CD4-positive, alpha-beta T cell treated with Interleukin-1 beta for 1 hour (primary cell): ENCODE measurements at regions not wholly inside any gene's neighbourhood (a gene's known extent, or its start where the extent isn't known, plus 50 kb on each side); places are given as distances from the start of the nearest gene placed in this dataset.
"Not testable (repeated sequence)": the region's sequence is repeated elsewhere in the genome, so short reads cannot be mapped to it uniquely, and the experiment has no call there.

Experiments
- DNase-seq, 2 donors: peaks; one replicate each; pipeline ENCODE4 v3.0.0-alpha.2; 2020 to 2022

GRCh38 chr15:31179693-31180092 lies 78.2 kb upstream of the TRPM1 start:
- DNase-seq: no peak

DNA sequence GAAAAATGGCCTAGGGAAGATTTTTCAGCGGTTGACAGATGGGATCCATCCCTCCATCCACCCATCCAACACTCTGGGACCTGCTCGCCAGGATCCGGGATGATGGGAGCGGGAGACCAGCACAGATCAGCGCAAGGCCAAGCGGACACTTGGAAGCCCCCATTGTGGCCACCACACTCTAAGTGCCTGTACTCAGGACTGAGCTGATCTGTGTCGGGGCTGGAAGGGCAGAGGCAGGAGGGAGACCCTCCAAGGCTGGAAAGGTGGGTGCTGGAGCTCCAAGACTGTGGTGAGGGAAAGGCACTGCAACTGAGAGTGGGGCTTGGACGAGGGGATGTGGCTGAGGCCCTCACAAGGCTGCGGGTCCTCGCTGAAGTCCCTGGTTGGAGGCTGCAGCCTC lies 91.8 kb upstream of the TRPM1 start:
- no peak for DNase-seq

DNA sequence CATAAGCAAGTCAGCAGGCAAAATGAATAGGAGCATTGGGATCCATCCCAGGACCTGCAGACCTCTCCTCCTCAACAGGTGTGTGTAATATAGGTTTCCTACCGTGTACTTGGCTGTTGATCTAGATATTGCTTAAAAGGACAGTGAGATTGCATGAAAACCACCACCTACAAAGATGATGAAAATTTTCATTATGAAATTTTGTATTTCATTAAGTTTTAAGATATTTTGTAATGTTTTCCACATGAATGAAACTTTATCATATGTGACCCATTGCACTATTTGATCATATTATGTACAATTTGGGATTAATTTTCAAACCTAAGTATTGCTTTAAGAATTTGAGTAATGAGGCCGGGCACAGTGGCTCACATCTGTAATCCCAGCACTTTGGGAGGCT lies 94.3 kb upstream of the TRPM1 start:
- DNase-seq: no peak

DNA sequence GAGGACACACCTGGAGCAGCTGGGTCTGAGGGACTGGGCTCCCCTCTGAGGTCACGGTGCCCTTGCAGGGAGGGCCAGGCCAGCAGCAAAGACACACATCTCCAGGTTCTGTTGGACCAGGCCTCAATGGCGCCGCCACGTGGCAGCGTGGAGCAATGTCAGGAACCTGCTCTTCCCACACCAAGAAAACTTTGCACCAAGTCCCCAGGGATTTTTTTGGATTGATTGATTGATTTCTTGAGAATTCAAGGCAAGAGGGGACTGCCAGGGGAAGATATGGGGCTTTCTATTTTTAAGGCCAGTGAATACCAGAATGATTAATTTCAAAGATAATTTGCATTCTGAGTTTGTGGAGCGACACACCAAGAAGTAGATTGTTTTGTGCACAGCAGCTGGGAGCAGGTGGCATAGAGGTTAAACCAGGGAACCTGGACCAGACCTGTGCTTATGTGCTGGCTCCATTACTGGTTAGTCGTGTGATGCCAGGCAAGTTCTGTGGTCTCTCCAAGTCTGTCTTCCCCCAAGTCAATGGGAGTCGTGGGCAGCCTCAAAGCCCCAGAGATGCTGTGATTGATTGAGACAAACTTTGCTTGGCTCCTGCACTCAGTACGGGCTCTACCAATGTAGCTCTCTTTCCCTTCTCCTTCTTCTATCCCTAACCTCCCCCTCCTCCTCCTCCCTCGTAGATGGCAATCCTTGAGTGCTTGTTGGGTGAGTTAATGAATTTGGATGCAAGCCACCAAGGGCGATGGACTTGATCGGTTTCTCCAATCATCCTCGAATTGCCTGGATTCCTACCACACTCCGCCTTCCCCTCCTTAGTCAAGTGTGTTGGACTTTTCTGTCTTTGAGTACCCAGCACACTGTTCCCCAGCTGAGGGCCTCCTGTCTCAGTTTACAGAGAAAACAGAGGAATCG lies 96.2 kb upstream of the TRPM1 start:
- DNase-seq: peak; percentile 50 to 56

DNA sequence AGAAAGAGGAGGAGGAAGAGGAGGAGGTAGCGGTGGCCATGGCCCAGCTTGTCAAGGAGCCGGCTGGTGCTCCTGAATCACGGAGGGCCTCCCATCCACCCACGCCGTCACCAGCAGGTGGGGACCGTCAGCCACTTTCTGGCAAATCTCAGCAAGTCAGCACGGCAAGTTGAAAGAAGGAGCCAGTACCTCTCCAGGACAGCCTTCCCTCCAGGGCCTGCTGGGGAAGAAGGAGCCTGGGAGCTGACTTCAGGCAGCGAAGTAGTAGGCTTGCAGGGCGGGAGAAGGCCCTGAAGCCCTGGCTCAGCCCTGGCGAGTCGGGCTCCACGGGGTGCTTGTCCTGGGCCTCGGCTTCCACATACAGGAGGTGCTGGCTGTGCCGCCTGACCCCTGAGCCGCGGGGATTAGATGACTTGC lies 99.2 kb upstream of the TRPM1 start:
- peak; percentile 76 to 77 for DNase-seq

GRCh38 chr15:31202953-31203352 lies 101.4 kb upstream of the TRPM1 start:
- no peak for DNase-seq

- DNase-seq: no peak
Measured at GRCh38 chr15:31203999-31204398, 102.5 kb upstream of the TRPM1 start.

DNA sequence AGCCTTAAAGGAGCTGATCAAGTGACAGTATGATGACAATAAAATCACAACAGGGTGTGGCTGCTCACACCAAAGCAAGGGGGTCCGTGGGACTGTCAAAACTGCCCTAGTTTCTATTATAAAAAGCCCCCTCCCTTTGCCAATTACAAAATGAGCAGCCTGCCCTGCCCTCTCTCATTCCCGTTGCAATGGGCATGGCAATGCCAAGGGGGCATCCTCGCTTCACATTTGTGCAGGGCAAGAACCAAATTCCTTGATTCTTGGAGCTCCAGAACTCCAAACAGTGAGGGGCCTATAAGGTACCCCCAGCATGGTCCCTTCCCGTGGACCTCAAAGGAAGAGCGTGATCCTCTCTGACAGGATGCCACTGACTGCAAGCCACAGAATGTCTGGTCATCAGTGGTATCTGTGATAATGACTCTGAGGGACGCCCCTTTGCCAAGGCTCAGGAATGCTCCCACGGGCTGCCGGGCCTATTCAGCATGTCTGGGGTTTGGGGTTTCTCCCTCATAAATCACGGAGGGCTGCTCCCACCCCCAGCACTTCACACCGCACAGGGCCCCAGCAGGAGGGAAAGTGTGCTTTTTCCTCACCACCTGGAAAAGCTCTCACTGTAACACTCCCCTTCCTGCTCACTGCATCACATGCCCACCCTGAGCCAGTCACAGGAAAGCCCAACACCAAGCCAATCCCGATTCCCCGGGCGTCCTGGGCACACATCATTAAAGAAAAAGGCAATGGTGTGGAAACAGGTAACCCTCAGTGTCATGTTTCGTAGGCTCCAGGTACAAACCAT lies 105.1 kb upstream of the TRPM1 start:
- DNase-seq: no peak

DNA sequence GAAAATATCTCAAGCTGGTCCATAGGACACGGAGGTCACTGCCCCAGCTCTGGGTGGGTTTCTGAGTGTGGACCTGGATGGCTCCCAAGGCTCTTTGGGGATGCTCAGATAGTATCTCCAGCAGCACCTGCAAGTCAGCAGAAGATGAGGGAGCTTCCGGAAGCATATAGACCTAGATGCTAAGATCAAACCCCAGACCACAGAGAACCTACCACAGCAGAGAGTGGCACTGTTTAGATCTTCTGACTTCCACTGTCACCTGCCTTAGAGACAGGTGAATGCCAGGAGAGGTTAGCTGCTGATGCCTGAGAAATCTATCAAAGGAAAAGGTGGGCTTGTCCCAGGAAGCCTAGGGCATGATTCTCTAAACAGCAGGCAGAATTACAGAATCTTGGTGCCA lies 105.7 kb upstream of the TRPM1 start:
- peak in 1 of 2 donors; percentile 48 for DNase-seq

- not testable (repeated sequence) for DNase-seq
Measured at GRCh38 chr15:31207861-31208260, 106.3 kb upstream of the TRPM1 start.

GRCh38 chr15:31208817-31209216 lies 107.3 kb upstream of the TRPM1 start:
- no peak for DNase-seq

DNA sequence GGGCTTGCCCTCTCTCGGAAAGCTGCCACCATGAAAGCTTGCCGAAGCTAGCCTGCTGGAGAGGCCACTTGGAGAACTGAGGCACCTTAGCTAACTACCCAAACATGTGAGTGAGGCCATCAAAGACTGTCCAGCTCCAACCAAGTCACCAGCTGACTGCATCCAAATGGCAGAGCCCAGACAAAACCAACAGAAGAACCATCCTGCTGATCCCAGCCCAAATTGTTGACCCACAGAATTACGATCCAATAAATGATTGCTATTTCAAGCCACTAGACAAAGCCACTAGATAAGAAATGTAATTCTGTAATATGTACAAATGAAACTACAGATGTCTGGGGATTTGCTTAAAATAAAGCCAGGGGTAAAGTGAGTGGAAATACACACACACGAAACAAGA lies 109.8 kb upstream of the TRPM1 start:
- no peak for DNase-seq

DNA sequence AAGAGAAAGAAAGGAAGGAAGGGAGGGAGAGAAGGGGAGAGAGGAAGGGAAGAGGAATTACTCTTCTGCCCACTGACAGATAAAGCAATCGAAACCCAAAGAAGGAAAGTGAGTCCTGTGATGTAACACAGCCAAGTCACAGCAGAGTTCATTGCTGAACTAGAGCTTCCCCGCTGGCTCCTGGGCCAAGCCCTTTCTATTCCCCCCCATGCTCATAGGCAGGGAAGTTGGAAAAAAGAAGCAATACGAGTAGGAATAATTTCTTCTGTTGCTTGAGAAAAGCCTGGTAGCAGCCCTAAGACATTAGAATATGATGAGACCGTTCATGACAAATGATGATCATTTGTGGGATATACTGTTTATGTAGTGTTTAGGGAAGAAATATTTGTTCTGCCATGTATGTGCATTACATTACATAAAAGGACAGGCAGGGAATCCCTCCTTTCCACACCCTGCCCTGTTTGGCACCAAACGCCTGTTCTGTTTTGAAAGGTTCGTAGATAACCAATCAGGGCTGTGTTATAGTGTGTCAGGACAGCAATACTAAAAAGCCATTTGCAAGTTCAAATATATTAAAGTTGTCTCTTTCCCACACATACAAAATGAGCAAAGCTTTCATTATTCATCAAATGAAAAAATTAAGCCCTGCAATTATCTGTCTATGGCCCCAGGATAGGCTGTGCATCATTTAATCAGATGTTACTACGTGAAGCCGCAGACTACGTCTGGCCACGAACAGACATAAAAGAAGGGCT lies 111.0 kb upstream of the TRPM1 start:
- DNase-seq: no peak

GRCh38 chr15:31214158-31214863 lies 112.3 kb upstream of the KLF13 start:
- no peak for DNase-seq

- no peak for DNase-seq
Measured at GRCh38 chr15:31214864-31215489, 111.7 kb upstream of the KLF13 start.

GRCh38 chr15:31215490-31216214 lies 111.0 kb upstream of the KLF13 start:
- DNase-seq: peak; percentile 79 to 83

- peak; percentile 68 to 79 for DNase-seq
Measured at GRCh38 chr15:31216215-31216911, 110.3 kb upstream of the KLF13 start.

DNA sequence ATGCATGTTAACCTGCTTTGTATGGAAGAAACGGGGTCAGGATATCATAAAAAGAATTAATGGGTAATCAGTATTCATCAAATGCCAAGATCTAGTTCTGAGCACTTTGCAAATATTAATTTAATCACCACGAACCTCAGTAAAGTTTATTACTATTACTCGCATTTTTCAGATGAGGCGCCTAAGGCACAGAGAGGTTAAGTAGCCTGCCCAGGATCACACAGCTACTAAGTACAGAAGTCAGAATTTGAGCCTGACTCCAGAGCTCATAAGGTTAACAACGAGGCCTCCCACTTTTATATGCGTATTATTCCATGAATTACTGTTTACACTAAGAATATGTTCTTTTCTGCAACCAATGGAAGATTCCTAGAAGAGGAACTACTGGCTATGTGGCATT lies 109.6 kb upstream of the KLF13 start:
- DNase-seq: no peak

GRCh38 chr15:31217566-31218270 lies 108.9 kb upstream of the KLF13 start:
- DNase-seq: no peak

DNA sequence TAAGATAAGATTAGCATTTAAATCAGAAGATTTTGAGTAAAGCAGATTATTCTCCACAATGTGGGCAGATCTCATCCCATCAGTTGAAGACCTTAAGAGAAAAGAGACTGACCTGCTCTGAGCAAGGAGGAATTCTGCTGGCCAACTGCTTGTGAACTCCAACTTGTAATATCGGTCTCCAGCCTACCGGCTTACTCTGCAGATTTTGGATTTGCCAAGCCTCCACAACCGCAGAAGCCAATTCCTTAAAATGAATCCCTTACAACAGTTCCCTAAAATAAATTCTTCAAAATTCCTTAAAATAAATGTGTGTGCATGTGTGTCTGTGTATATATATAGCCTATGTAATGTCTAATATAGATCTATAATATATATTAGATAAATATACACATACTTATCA lies 107.4 kb upstream of the KLF13 start:
- no peak for DNase-seq
